NB4 (cell line): ENCODE measurements at regions not wholly inside any gene's neighbourhood (a gene's known extent, or its start where the extent isn't known, plus 50 kb on each side); places are given as distances from the start of the nearest gene placed in this dataset.

Experiments used
- DNase-seq: peaks from one replicate; pipeline ENCODE4 v3.0.0; 2010; ENCODE audit warnings: low read depth
- H3K4me3 ChIP-seq: one replicate; pipeline ENCODE4 v1.5.1; 2011; ENCODE audit warnings: mild to moderate bottlenecking, low read depth, low read length, moderate library complexity
- MYC ChIP-seq: IDR thresholded peaks from 2 replicates; pipeline ENCODE4 v1.6.1; 2011; ENCODE audit warnings: low read depth, low read length
- POLR2A ChIP-seq: IDR thresholded peaks from 2 replicates; pipeline ENCODE4 v1.6.1; 2011; ENCODE audit warnings: mild to moderate bottlenecking; ENCODE audit not compliant: insufficient read length; ENCODE audit errors: extremely low read depth
- TF ChIP-seq, protein P1 (sequence below): IDR thresholded peaks from one replicate; pipeline ENCODE4 v1.5.1; 2012; ENCODE audit warnings: low read depth, low read length
- TF ChIP-seq, protein P2 (sequence below): IDR thresholded peaks from 2 replicates; pipeline ENCODE4 v1.6.1; 2011; ENCODE audit warnings: low read depth, low read length

DNA sequence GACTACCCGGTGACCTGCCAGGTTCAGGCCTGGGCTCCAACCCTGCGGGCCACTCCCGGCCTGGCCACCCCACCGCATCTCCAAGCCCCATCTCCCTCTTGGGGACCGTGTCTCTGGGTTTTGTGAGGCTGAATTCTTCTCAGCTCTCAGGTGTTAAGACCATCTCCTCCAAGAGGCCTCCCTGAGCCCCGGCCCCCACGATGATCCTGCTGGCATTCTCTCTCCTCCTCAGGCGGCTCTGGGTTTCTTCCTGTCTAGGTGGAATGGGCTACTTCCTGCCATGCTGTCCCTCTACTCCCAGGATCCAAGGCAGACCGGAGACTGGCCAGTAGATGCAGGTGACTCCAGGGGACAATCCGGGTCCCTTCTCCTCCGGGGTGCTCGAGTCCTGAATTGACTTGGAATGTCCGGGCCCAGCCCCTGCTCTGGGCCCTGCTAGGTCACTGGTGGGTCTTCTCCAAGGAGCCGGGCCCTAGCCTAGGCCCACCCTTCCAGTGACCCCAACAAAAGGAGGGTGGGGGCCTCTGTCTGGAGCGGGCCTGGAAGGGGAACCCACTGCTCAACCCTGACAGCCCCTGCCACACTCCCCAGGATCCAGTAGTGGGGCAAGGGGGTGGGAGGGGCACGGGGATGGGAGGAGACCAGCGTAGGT, 219.8 kb downstream of the C9orf50 start:
- no peak overlapping the region for H3K4me3 ChIP-seq
- TF ChIP-seq, protein P1, sequence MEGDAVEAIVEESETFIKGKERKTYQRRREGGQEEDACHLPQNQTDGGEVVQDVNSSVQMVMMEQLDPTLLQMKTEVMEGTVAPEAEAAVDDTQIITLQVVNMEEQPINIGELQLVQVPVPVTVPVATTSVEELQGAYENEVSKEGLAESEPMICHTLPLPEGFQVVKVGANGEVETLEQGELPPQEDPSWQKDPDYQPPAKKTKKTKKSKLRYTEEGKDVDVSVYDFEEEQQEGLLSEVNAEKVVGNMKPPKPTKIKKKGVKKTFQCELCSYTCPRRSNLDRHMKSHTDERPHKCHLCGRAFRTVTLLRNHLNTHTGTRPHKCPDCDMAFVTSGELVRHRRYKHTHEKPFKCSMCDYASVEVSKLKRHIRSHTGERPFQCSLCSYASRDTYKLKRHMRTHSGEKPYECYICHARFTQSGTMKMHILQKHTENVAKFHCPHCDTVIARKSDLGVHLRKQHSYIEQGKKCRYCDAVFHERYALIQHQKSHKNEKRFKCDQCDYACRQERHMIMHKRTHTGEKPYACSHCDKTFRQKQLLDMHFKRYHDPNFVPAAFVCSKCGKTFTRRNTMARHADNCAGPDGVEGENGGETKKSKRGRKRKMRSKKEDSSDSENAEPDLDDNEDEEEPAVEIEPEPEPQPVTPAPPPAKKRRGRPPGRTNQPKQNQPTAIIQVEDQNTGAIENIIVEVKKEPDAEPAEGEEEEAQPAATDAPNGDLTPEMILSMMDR: no peak
- TF ChIP-seq MYC (no peak), POLR2A (no peak)
- TF ChIP-seq, protein P2, sequence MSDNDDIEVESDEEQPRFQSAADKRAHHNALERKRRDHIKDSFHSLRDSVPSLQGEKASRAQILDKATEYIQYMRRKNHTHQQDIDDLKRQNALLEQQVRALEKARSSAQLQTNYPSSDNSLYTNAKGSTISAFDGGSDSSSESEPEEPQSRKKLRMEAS: no peak
- DNase-seq: no peak

DNA sequence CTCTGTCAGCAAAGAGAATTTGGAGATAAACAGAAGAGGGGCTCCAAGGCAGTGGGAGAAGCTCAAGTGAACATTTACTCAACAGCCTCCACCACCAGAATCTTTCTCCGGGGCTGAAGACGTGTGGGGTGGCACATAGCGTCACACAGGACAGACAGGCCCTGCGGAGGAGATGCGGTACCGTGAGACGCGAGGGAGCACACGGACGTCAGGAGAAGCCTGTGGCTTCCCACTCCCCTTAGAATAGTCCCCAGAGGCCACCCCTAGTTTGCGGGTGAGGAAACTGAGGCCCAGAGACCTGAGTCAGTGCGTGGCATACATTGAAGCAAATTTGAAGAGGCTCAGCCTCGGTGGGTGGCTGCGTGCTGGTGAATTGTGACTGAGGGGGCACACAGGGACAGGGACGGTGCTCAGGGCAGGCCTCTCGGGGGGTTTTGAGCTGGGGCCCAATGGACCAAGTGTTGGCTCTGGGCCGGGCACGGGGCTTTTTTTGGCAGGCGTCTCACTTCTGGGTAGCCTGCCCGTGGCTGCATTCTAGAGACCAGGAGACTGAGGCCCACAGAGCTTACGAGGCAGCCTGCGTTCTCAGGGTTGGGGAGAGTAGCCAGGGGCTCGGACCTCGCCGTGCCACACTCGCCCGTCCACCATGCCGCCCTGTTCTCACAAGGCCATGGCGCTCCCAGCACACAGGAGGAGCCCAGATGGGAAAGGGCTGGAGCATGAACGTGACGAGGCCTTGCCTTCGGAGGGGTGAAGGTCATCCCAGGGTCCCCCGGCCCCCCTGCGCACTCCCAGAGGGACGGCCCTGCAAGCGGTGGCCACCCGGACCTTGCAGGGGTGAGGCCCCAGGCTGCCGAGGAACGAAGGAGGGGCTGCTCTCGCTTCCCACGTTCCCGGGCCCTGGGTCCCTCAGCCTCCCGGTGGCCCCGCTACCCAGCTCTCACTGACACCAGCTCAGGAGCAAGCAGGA, 220.6 kb downstream of the C9orf50 start:
- H3K4me3 ChIP-seq: no peak overlapping the region
- TF ChIP-seq POLR2A (no peak), MYC (no peak)
- TF ChIP-seq, protein P1: no peak
- TF ChIP-seq, protein P2: no peak
- no peak for DNase-seq

DNA sequence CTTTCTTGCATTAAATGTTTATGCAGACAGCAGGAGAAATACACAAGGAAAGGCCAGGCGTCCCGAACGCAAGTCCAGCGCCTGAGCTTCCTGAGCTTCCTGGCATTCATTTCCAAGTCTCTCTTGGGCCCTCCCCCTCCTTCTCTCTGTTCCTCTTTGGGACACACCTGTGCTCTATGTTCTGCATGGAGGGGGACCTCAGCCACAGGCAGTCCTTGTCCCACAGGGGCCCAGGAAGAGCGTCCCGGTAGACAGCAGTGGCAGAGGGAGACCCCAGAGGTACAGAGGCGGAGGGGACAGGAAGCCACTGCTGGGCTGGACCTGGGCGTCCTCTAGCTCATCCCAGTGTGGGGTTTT, 221.3 kb downstream of the C9orf50 start:
- DNase-seq: no peak
- no peak overlapping the region for H3K4me3 ChIP-seq
- TF ChIP-seq MYC (no peak), POLR2A (no peak)
- TF ChIP-seq, protein P1: no peak
- TF ChIP-seq, protein P2: no peak

DNA sequence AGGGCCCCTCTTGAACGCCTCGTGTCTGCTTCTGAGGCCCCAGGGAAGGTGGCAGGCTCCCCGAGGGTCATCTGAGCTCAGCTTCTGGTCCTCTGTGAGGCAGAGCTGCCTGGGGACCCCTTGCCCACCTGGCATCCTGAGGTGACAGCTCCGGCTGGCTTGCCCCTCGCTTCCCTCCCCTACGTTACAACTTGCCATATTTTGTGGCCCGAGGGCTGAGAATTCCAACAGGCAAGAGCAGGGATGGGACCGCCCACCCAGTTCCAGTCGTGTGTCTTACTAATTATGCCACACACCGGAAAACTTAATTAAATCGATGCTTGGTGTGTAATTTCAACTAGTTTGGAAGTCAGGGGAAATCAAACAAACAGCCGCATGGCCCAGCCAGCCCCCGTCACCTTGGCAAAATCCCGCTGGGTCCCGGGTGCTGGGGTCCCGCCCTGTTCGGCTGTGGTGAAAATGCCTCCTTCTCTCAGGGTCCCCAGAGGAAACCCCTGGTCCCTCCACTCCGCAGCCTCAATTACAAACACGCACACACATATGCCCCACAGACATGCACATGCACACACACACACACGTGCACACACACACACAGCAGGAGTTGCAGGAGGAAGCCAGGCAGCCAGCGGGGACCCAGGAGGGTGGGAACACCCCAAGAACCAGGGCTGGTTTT, 221.0 kb upstream of the IER5L start:
- H3K4me3 ChIP-seq: no peak overlapping the region
- TF ChIP-seq, protein P1: no peak
- TF ChIP-seq POLR2A (no peak), MYC (no peak)
- TF ChIP-seq, protein P2: no peak
- no peak for DNase-seq

DNA sequence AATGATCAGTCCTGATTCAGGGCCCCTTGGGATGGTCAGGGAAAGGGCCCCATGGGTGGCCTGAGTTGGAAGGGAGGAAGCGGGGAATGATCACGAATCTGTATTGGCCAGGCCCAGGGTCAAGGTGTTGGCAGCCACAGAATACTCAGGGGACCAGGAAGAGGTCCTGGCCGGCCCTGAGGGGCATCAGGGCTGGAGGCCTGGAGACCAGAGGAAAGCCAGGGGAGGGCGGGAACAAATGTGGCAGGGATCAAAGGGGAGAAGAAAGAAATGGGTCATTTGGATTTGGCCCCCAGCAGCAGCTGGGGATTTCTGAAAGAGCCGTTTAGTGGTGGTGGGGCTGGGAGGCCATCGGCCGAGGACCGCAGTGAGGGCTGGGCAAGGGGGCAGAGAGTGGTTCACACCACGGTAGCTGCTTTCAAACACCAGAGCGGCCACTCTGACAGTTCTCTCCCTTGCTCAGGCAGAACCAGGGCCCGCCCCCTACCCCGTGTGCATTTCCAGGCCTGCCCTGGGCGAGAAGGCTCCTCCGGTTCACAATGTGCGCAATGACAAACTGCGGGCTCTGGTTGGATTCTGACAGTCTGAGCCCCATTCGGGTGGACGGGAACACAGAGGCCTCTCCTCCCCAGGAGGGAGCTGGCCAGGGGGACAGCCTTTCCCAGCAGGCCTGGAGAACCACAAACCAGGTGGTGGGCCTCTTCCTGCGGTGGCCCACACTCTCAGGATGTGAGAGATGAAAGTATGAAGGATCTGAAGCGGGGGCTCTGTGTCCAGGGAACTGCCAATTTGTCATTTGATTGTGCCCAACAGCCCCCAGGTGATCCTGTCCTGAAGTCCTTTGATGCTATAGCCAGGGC, 220.3 kb upstream of the IER5L start:
- DNase-seq: no peak

More for the DNA sequence above, 220.3 kb upstream of the IER5L start:
- H3K4me3 ChIP-seq: no peak overlapping the region
- no peak for TF ChIP-seq MYC
- TF ChIP-seq, protein P2: no peak
- TF ChIP-seq, protein P1: no peak
